ENCODE measurements at regions not wholly inside any gene's neighbourhood (a gene's known extent, or its start where the extent isn't known, plus 50 kb on each side); places are given as distances from the start of the nearest gene placed in this dataset.
"Not testable (repeated sequence)": the region's sequence is repeated elsewhere in the genome, so short reads cannot be mapped to it uniquely, and the experiment has no call there.

DNA sequence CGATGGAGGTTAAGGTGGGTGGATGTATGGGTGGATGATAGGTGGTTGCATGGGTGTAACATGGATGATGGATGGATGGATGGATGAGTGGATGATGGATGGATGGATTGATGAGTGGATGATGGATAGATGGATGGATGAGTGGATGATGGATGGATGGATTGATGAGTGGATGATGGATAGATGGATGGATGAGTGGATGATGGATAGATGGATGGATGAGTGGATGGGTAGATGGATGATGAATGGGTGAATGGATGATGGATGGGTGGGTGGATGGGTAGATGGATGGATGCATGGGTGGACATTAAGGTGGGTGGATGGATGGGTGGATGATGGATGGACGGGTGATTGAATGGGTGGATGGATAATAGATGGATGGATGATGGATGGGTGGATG is 136.5 kb upstream of the FOXD4L5 start:
- H3K4me3 ChIP-seq; H3K4me1 ChIP-seq; intact Hi-C loops (cut with DNase I; ENCODE audit: low total_unique reads); H3K27ac ChIP-seq; H3K27me3 ChIP-seq; H3K36me3 ChIP-seq; H3K9me3 ChIP-seq; DNase-seq: not testable (repeated sequence)

GRCh38 chr9:65420771-65421170 is 135.8 kb upstream of the FOXD4L5 start:
- no peak overlapping the region for H3K4me3 ChIP-seq
- DNase-seq = no peak
- no peaks in the 10 kb centered on the region for H3K4me1 ChIP-seq
- intact Hi-C loops (cut with DNase I; ENCODE audit: low total_unique reads) = no loop called here
- TF ChIP-seq, protein P1, sequence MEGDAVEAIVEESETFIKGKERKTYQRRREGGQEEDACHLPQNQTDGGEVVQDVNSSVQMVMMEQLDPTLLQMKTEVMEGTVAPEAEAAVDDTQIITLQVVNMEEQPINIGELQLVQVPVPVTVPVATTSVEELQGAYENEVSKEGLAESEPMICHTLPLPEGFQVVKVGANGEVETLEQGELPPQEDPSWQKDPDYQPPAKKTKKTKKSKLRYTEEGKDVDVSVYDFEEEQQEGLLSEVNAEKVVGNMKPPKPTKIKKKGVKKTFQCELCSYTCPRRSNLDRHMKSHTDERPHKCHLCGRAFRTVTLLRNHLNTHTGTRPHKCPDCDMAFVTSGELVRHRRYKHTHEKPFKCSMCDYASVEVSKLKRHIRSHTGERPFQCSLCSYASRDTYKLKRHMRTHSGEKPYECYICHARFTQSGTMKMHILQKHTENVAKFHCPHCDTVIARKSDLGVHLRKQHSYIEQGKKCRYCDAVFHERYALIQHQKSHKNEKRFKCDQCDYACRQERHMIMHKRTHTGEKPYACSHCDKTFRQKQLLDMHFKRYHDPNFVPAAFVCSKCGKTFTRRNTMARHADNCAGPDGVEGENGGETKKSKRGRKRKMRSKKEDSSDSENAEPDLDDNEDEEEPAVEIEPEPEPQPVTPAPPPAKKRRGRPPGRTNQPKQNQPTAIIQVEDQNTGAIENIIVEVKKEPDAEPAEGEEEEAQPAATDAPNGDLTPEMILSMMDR (IDR thresholded peaks at IDR 0.05) = no peak
- H3K27ac ChIP-seq = no peak overlapping the region
- no peaks in the 10 kb centered on the region for H3K27me3 ChIP-seq
- H3K36me3 ChIP-seq = no peaks in the 10 kb centered on the region
- peaks cover 0 to 9% (median 0%) of the 10 kb centered on the region in 3 donors for H3K9me3 ChIP-seq

- H3K27ac ChIP-seq; intact Hi-C loops (cut with DNase I; ENCODE audit: low total_unique reads); H3K27me3 ChIP-seq; H3K4me1 ChIP-seq; H3K9me3 ChIP-seq; H3K36me3 ChIP-seq; H3K4me3 ChIP-seq; DNase-seq: not testable (repeated sequence)
These were observed 134.0 kb upstream of the FOXD4L5 start for GRCh38 chr9:65418966-65419365.

- H3K27me3 ChIP-seq; H3K4me1 ChIP-seq; H3K4me3 ChIP-seq; DNase-seq; intact Hi-C loops (cut with DNase I; ENCODE audit: low total_unique reads); H3K9me3 ChIP-seq; H3K36me3 ChIP-seq; H3K27ac ChIP-seq: not testable (repeated sequence)
These were observed 131.9 kb upstream of the FOXD4L5 start for GRCh38 chr9:65416948-65417347.

DNA sequence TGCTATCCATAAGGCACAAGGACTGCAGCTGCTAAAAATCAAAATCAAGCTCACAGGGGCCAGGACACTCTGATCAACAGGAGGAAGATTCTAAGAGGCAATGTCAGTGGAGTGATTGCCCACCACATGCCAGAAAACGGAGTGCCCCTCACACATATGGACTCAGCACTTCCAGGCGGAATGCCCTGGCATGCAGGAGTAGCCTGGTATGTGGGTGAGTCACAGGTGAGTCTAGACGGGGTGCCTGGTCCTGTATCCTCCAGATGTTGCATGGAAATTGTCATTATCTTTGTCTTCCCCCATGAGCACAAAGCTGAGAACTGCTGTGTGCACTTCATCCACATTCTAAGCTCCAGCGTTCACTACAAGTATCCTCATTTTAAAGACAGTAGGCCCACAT is 129.2 kb upstream of the FOXD4L5 start:
- H3K4me3 ChIP-seq; H3K27me3 ChIP-seq; H3K9me3 ChIP-seq; H3K36me3 ChIP-seq; intact Hi-C loops (cut with DNase I; ENCODE audit: low total_unique reads); H3K27ac ChIP-seq; H3K4me1 ChIP-seq: not testable (repeated sequence)
- peak in 1 of 2 donors; percentile 16 for DNase-seq

DNA sequence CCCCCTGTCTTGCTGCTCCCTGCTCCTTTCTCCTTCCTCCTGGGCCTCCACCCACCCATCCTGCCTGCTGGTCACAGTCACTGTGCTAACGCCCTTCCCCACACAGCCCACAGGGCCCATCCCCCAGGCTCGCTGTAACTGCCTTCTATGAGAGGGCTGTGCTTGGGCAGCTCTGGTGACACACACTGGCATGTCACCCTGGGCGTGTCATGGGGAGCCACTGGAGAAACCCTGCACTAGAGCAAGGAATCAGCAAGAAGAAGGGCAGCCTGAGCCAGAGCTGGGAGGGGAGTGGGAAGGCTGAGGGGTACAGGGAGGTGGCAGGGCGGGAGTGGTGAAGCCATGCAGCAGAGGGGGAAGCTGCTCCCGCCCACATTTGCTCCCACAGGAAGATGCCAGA is 128.4 kb upstream of the FOXD4L5 start:
- intact Hi-C loops (cut with DNase I; ENCODE audit: low total_unique reads); H3K4me1 ChIP-seq; H3K27me3 ChIP-seq; H3K36me3 ChIP-seq; H3K4me3 ChIP-seq; H3K27ac ChIP-seq; H3K9me3 ChIP-seq: not testable (repeated sequence)
- DNase-seq = peak in 1 of 2 donors; percentile 43

DNA sequence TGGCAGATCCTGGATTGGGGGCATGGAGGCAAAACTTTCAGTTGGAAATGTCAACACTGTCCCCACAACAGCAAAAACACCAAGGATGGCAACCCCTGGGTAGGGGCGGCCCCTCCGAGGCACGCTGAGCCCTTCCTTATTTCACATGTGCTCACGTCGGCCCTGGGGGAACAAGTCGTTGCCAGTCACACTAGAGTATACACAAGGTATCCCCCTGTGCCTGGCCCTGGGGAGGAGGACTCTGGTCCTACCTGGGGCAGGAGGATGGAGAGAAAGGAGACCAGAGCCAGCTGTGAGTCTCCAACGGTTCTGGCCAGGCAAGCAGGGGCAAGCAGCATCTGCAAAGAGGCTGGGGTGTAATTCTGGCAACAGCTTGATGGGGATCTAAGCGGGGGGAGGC is 126.9 kb upstream of the FOXD4L5 start:
- Histone ChIP-seq H3K4me1 (no peaks in the 10 kb centered on the region), H3K27ac (no peak overlapping the region), H3K9me3 (peaks cover 0 to 9% (median 3%) of the 10 kb centered on the region in 3 donors), H3K27me3 (no peaks in the 10 kb centered on the region), H3K36me3 (no peaks in the 10 kb centered on the region), H3K4me3 (no peak overlapping the region)
- intact Hi-C loops (cut with DNase I; ENCODE audit: low total_unique reads) = no loop called here
- peak in 1 of 2 donors; percentile 45 for DNase-seq
- TF ChIP-seq, protein P1 (IDR thresholded peaks at IDR 0.05) = no peak

DNA sequence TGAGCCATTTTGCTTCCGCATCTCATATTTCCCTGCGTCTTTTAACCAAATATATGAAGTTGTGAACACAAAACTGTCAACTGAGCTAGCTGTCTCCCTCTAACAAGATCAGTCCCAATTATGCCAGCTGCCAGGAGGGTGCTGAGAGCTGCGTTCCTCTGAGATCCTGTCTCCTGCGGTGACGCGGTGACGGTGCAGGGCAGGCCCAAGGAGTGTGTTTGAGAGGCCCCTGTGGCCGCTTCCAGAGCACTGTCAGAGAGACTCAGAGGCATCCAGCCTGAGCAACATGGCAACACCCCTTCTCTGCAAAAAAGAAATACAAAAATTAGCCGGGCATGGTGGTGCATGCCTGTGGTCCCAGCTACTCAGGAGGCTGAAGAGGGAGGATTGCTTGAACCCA is 126.3 kb upstream of the FOXD4L5 start:
- Histone ChIP-seq H3K36me3 (no peaks in the 10 kb centered on the region), H3K4me3 (no peak overlapping the region), H3K4me1 (no peaks in the 10 kb centered on the region), H3K9me3 (peaks cover 0 to 9% (median 3%) of the 10 kb centered on the region in 3 donors), H3K27me3 (no peaks in the 10 kb centered on the region), H3K27ac (no peak overlapping the region)
- TF ChIP-seq, protein P1 (IDR thresholded peaks at IDR 0.05) = no peak
- no peak for DNase-seq
- intact Hi-C loops (cut with DNase I; ENCODE audit: low total_unique reads) = no loop called here
